Upper lobe of right lung (tissue), 1 donor: ENCODE measurements at regions not wholly inside any gene's neighbourhood (a gene's known extent, or its start where the extent isn't known, plus 50 kb on each side); places are given as distances from the start of the nearest gene placed in this dataset.

Experiments
- ATAC-seq: fragments of 200-7000 bp; cut with Tn5 transposase; one replicate; pipeline ENCODE4 v1.9.1; 2020; ENCODE audit warnings: mild to moderate bottlenecking, moderate library complexity
- DNase-seq: peaks from one replicate; pipeline ENCODE4 v3.0.0-alpha.2; 2020
- H3K27ac ChIP-seq: fragments of 200-600 bp; one replicate; pipeline ENCODE4 v1.8.0; 2022
- H3K27me3 ChIP-seq: fragments of 200-600 bp; one replicate; pipeline ENCODE4 v1.8.0; 2022; ENCODE audit warnings: mild to moderate bottlenecking
- H3K36me3 ChIP-seq: fragments of 200-600 bp; one replicate; pipeline ENCODE4 v1.8.0; 2022
- H3K4me1 ChIP-seq: fragments of 200-600 bp; one replicate; pipeline ENCODE4 v1.8.0; 2022
- H3K4me3 ChIP-seq: fragments of 200-600 bp; one replicate; pipeline ENCODE4 v1.8.0; 2022; ENCODE audit warnings: mild to moderate bottlenecking
- H3K9me3 ChIP-seq: fragments of 200-600 bp; one replicate; pipeline ENCODE4 v1.8.0; 2022
- CTCF ChIP-seq: fragments of 200-600 bp; IDR thresholded peaks from one replicate; pipeline ENCODE4 v1.8.0; 2022; ENCODE audit warnings: antibody characterized with exemption
- intact Hi-C: fragments of 100-400 bp; cut with DNase I; formaldehyde crosslinking; loops from one replicate; pipeline ENCODE4 v1.11.0; 2022
- donor health status: DM: no; HTN: yes; CAD: no; lungs with severe emphysema.

DNA sequence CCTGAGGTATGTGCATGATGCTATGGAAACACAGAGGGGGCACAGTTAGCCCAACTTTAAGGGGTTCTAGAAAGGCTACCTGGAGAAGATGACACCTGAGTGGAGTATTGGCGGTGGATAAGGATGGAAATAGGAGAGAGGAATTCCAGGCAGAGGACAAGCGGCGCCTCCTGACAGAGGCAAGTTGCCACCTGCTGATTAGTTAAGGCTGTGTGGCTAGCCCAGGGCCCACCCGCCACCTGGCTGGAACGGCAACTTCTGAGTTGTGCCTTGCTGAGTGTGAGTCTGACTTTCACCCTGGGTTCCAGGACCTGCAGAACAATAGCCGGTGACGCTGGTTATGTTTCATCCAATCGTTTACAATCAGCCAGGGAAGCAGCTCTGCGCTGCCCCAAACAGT is 126.9 kb upstream of the LMO4 start:
- no peak for DNase-seq

DNA sequence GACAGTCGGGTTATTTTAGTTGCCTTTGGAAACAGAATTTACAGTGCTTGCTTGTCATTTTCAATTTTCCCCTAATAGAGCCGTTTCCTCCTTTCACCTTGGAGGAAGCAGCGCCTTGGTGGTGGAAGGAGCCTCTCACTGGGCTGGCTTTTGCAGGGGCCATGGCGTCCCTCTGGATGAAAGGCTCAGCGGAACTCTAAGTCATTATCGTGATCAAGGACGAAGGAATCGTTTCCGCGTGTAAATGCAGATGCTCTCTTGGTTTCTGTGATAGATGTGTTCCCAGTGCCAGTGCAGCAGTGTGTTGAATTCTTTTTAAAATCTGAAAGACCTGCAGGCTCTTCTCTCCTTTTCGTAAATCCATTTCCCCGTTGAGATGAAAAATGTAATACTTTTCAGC is 126.2 kb upstream of the LMO4 start:
- TF ChIP-seq CTCF, result no peak
- H3K4me3 ChIP-seq, result no peak overlapping the region
- ATAC-seq (no peak), DNase-seq (no peak)
- peaks cover 9% of the 10 kb centered on the region for H3K27me3 ChIP-seq
- intact Hi-C loops, result no loop called here
- H3K4me1 ChIP-seq, result no peaks in the 10 kb centered on the region
- no peaks in the 10 kb centered on the region for H3K36me3 ChIP-seq
- H3K27ac ChIP-seq, result no peak overlapping the region
- no peaks in the 10 kb centered on the region for H3K9me3 ChIP-seq

More for the DNA sequence above, 126.9 kb upstream of the LMO4 start:
- Histone ChIP-seq H3K36me3 (no peaks in the 10 kb centered on the region), H3K27me3 (peaks cover 9% of the 10 kb centered on the region), H3K27ac (no peak overlapping the region), H3K4me1 (no peaks in the 10 kb centered on the region), H3K9me3 (no peaks in the 10 kb centered on the region), H3K4me3 (no peak overlapping the region)
- no peak for ATAC-seq
- intact Hi-C loops, result no loop called here
- TF ChIP-seq CTCF, result no peak

DNA sequence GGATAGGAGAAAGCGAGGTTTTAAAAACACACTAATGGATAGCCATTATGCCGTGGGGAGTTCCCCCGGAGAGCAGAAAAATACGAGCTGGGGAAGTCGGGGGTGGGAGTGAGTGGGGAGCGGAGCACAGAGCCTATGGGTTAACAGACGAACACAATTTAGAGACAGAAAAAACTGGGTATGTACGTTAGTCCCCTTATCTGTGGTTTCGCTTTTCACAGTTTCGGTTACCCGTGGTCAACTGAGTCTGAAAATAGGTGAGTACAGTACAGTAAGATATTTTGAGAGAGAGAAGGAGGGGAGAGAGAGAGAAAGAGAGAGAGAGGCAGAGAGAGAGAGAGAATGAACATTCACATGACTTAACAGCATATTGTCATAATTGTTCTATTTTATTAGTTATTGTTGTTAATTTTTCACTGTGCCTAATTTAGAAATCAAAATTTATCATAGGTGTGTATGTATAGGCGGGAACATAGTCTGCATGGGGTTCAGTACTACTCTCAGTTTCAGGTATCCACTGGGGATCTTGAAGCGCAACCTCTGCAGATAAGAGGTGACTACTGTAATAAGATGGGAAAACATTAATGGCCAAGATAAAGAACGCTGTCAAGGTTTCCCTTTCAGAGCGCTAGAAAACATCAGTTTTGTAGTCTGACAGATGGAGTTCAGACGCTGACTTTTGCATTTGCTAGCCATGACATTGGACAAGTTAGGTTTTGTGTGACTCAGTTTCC is 125.6 kb upstream of the LMO4 start:
- Histone ChIP-seq H3K36me3 (no peaks in the 10 kb centered on the region), H3K4me1 (no peaks in the 10 kb centered on the region), H3K27ac (no peak overlapping the region), H3K4me3 (no peak overlapping the region), H3K27me3 (peaks cover 9% of the 10 kb centered on the region), H3K9me3 (no peaks in the 10 kb centered on the region)
- DNase-seq (no peak), ATAC-seq (no peak)
- TF ChIP-seq CTCF, result no peak
- intact Hi-C loops, result no loop called here

- TF ChIP-seq CTCF, result no peak
- H3K9me3 ChIP-seq, result no peaks in the 10 kb centered on the region
- H3K36me3 ChIP-seq, result no peaks in the 10 kb centered on the region
- intact Hi-C loops, result no loop called here
- peaks cover 9% of the 10 kb centered on the region for H3K27me3 ChIP-seq
- no peak overlapping the region for H3K4me3 ChIP-seq
- ATAC-seq (peak; percentile 51), DNase-seq (no peak)
- H3K4me1 ChIP-seq, result no peaks in the 10 kb centered on the region
- no peak overlapping the region for H3K27ac ChIP-seq
These were observed 124.8 kb upstream of the LMO4 start for GRCh38 chr1:87203904-87204303.

DNA sequence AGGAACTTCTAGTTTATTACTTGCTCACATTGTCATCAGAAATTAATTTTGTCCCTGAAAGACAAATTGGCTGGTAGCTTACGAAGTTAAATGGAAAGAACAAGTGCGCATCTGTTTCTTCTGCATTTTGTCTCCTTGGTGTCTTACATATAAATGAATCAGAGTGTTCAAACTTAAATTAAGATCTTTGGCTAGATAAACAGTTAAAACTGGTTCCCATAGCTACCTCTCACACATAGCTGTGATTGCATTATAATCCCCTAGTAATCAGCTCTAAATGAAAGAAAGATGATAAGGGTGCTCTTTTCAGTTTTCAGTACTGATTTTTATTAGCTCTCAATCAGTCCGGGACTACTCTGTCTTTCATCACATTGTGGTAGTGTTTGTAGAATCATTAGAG is 124.2 kb upstream of the LMO4 start:
- no peak overlapping the region for H3K4me3 ChIP-seq
- no peak for ATAC-seq
- intact Hi-C loops, result no loop called here
- TF ChIP-seq CTCF, result no peak
- H3K9me3 ChIP-seq, result no peaks in the 10 kb centered on the region
- peaks cover 9% of the 10 kb centered on the region for H3K27me3 ChIP-seq
- no peaks in the 10 kb centered on the region for H3K36me3 ChIP-seq
- DNase-seq, result no peak
- no peak overlapping the region for H3K27ac ChIP-seq
- H3K4me1 ChIP-seq, result no peaks in the 10 kb centered on the region

DNA sequence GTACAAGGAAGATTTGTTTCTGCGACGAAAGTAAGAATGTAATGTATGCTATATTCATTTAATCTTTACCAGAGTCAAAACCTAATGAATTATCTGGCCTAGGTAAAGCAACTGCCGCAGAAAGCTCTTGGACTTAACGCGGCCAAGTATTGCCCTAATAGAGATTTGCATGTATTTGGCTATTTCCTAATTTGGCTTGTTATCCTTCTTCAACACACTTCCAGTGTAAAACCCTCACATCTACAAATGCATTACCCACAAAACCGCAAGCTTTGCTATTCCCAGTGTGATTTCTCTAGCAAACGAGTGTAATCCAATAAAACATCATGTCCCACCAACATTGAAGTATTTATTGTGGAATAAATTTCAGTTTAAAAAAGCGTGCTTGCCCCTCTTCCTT is 123.8 kb upstream of the LMO4 start:
- Histone ChIP-seq H3K36me3 (no peaks in the 10 kb centered on the region), H3K27ac (no peak overlapping the region), H3K4me1 (no peaks in the 10 kb centered on the region), H3K9me3 (no peaks in the 10 kb centered on the region), H3K4me3 (no peak overlapping the region), H3K27me3 (peaks cover 9% of the 10 kb centered on the region)
- DNase-seq (no peak), ATAC-seq (no peak)
- intact Hi-C loops, result no loop called here
- no peak for TF ChIP-seq CTCF
